HG02973 (cell line): ENCODE measurements at regions not wholly inside any gene's neighbourhood (a gene's known extent, or its start where the extent isn't known, plus 50 kb on each side); places are given as distances from the start of the nearest gene placed in this dataset.
"Not testable (repeated sequence)": the region's sequence is repeated elsewhere in the genome, so short reads cannot be mapped to it uniquely, and the experiment has no call there.

Experiments used
- ATAC-seq: cut with Tn5 transposase; IDR thresholded peaks from one replicate; pipeline ENCODE4 v1.9.1; 2021; ENCODE audit warnings: moderate library complexity; ENCODE audit not compliant: unreplicated experiment

GRCh38 chr15:69668039-69668705 is 215.6 kb downstream of the RPLP1 start:
- ATAC-seq = no peak

- no peak for ATAC-seq
These were observed 216.3 kb downstream of the RPLP1 start for GRCh38 chr15:69668963-69669362.

GRCh38 chr15:69669446-69669845 is 216.8 kb downstream of the RPLP1 start:
- ATAC-seq = no peak

GRCh38 chr15:69673291-69673881 is 220.8 kb downstream of the RPLP1 start:
- no peak for ATAC-seq

GRCh38 chr15:69675731-69676130 is 223.1 kb downstream of the RPLP1 start:
- no peak for ATAC-seq

DNA sequence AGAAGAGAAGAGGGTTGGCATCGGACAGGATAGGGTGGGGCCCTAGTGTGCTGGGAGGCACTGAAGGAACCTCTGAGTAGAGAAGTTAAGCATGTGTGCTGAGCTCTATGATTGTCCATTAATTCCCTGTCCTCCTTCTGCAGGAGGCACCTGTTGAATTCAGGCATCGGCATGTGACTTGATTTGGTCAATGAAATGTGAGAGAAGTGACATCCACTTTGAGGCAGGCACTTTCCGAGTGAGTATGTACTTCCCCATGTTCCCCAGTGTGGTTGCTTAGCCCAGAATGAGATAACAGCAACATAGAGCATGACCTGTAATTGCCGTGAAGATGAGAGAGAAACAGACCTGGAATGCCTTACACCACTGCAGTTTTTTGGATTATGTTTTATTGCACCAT is 224.8 kb downstream of the RPLP1 start:
- no peak for ATAC-seq

DNA sequence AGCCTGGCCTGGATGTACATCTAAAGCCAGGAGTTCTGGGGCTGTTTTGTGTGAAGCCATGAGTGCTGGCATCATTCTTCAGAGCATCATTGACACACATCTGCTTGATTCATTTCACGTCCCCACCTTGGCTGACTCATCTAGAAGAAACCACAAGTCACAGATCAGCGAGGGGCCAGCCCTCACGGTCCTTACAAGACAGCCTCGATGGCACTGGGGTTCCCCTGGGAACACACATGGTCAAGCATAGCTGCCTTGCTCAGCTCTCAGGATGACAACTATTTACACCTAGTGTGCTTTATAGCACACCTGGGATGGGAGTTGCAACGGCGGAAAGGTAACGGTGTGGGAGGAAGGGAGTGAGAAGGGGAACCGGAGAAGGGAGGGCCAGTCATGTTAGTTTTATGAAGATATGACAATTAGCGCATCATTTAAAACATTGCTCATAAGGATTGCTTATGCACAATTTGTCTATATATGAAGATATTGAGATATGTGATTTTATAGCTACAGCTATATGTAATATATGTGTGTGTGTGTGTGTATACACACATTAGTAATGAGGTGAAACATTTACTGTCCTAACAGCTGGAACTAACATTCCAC is 227.1 kb downstream of the RPLP1 start:
- ATAC-seq = peak; percentile 83

DNA sequence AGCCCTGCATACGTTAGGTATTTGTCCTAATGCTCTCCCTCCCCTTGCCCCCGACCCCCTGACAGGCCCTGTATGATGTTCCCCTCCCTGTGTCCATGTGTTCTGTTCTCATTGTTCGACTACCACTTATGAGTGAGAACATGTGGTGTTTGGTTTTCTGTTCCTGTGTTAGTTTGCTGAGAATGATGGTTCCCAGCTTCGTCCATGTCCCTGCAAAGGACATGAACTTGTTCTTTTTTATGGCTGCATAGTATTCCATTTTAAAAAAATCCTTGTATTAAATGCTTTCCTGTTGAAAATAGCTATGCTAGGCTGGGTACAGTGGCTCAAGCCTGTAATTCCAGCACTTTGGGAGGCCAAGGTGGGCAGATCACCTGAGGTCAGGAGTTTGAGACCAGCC is 232.2 kb downstream of the RPLP1 start:
- not testable (repeated sequence) for ATAC-seq

DNA sequence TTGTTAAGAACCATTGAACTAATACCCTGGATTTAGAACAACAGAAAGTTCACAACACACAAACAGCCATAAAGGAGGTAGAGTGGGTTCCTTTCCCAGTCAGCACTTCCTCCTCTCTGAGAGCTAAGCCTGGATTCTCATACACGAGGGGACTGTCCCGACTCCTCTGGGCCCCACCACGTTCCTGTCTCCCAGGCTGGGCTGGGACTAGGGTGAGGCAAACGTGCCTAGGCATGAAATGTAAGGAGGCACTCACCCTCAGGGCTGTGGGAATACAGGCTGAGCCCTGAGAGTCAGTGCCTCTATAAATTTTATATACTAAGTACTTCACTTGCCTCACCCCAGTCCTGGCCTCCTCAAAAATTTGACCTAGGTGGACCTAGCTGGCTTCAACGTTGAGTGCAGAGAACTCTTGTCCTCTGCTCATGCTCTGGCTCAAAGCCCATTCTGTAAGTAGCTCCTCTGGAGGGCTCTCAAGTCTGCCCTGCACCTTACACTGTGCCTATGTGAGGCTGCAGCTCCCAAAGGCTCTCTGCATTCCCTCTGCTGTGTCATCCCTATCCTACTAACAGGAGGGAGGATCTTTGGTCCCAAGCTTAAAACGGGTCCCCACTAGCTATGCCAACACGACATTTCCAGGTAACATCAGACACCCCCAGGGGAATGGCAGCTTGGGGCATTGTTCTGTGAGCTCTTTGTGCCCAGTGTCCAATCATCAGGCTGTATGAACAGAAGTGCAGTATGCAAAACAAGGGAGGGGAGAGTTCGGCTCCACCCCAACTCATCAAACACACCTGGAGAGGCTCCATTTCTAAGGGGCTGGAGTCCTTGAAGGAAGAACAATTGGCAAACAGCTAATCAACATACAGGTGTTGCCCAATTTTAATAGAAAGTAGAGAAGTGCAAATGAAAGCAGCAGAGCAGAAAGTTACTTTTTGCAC is 233.2 kb downstream of the RPLP1 start:
- no peak for ATAC-seq

GRCh38 chr15:69686626-69687025 is 234.0 kb downstream of the RPLP1 start:
- no peak for ATAC-seq

DNA sequence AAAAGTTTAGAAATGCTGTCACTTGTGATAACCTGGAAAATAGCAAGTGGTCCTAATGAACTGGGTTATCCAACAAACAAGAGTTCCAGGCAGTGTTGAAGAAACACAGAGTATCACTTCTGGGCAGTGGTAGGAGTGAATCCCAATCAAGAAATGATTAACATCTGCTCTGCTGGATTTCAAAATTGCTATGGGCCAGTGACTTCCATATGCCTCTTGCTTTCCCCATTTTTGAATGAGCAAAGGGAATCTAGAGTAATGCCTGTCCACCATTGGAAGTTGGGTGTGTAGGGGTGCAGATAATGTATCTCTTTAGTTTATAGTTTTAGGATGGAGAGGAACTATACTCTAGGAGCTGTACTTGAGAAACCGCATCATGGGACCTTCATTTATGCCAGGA is 236.5 kb downstream of the RPLP1 start:
- no peak for ATAC-seq

DNA sequence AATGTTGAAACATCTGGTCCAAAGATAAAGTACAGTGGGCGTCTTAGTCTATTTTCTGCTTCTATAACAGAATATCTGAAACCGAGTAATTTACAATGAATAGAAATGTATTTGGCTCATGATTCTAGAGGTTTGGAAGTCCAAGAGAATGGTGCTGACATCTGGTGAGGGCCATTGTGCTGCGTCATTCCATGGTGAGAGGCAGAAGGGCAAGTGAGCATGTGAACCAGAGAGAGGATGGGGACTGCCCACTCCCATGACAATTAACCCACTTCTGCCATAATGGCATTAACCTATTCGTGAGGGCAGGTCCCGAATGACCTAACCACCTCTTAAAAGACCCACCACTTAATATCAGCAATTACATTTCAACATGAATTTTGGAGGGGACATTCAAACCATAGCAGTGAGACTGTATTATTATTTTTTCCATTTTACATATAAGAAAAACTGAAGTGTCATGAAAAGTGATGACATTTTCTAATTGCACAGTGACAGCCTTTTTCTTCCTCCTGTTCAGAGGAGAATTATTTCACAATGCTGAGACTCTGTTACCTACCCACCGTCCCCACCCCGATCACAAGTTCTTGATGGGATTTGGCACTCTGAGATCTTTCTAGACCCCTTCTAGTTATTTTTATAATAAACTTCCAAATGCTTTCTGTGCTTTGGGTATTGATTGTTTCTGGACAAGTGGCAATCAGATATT is 238.8 kb downstream of the RPLP1 start:
- no peak for ATAC-seq

DNA sequence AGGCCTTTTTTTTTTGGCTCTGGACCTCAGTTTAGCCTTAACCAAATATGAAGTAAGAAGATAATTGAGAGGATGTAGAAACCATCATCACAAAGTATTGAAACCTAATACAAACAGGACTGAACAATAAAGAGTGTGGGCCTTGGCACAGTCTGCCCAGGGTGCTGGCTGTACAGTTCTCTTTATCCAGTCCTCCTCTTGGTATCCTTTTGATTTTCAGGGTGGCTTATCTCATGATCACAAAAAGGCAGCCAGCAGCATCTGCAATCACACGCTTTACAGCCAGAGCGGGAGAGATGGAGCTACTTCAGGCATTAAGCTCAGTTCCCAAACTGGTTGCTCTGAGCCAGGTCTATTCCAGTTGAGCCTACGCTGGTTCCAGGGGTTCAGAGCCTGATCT is 239.7 kb downstream of the RPLP1 start:
- no peak for ATAC-seq

GRCh38 chr15:69693059-69693458 is 240.4 kb downstream of the RPLP1 start:
- no peak for ATAC-seq

DNA sequence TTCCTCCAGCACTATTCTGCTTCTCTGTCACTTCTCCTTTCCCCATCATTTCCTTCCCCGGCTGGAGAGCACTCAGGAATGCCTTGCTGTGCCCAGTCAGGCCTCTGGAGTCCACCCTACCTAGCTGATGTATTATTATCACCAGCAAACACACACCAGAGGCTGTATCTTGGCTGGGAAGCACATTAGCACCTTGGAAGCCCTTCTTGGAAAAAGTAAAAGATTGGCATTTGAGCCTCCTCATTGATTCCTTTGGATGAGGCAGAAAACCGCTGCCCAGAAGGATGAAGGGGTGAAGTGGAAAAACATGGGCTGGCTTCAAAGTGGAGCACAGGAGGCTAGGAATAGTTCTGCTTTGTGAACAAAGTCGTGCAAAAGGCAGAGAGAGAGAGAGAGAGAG is 244.3 kb downstream of the RPLP1 start:
- no peak for ATAC-seq

- no peak for ATAC-seq
These were observed 245.3 kb downstream of the RPLP1 start for GRCh38 chr15:69697916-69698315.

- ATAC-seq = no peak
These were observed 246.5 kb downstream of the RPLP1 start for GRCh38 chr15:69699096-69699495.

DNA sequence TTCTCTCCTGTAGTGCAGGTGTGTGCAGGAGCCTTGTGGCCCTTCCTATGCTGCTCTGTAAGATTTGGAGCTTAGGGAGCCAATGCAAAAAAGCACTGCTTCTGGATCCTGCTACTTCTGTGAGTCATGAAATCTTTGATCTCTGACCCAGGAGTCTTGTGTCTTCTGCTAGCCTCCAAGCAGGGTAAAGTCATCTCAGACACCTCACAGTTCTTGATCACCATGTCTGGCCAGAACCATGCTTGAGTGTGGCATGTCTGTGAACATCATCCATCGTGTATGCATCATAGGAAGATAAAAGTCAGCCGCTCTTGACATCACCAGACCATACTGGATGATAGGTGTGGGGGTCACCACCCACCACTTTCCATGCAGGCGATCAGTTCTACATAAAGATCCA is 247.8 kb downstream of the RPLP1 start:
- ATAC-seq = no peak

DNA sequence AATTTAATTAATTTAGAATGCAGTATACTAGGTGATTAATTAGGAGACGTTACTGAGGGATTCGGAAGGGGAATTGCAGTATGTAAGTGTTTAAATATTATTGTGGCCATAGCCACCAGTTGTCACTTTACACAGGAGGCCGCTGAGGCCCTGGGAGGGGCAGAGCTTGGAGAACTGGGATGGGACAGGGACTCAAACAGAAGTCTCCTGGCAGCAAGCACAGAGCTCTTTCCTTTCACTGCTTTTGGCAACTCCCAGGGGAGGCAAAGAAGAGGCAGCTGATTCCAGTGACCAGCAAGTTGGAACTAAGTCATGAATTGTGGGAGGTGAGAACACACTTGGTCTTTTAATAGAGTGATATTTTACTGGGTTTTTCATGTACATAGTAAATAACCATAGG is 248.6 kb downstream of the RPLP1 start:
- no peak for ATAC-seq

DNA sequence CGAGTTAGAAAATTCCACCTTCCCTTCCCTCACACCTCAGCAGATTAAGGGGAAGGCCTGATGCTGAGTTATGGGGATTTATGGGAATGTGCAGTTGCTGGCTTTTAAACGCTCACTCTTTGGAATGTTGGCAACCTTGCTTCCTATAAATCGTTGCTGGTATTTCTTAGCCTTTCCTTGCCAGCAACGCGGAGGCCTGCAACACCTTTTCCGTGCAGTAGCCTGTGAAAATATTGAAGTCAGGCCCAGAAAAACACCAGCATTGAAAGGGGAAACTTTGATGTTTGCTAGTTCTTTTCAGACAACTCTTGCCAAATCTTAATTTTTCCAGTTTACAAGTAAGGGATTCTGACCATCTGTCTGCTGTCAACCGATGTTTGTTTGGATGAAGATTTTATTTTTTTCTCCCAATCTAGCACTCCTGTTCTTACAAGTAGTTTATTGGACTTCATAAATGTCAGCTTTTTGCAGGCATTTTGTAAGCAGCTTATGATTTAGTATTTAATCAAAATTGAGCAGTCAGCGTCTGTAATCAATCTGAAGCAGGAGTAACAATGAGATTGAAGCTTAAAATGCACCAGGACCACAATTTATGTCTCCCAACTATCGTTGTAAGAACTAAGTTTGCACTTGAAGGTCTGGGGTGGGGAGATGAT is 251.0 kb downstream of the RPLP1 start:
- no peak for ATAC-seq
